AG04449 (cell line): ENCODE measurements at regions not wholly inside any gene's neighbourhood (a gene's known extent, or its start where the extent isn't known, plus 50 kb on each side); places are given as distances from the start of the nearest gene placed in this dataset.

ENCODE experiments used
- CTCF ChIA-PET: fragments of 350-600 bp; formaldehyde crosslinking; extraction: SDS; loops from one replicate; lab custom pipeline; 2021; ENCODE audit warnings: antibody characterized with exemption; lab: Yijun Ruan, JAX
- POLR2A ChIA-PET: fragments of 400-600, 350-600 bp; formaldehyde crosslinking; extraction: SDS; loops from one replicate; lab custom pipeline; 2020; ENCODE audit warnings: antibody characterized with exemption, inconsistent platforms; lab: Yijun Ruan, JAX
- DNase-seq: peaks from one replicate; pipeline ENCODE4 v3.0.0-alpha.2; 2010; ENCODE audit warnings: low read depth, low spot score
- H3K4me3 ChIP-seq: 2 replicates; pipeline ENCODE4 v1.5.1; 2011; ENCODE audit warnings: low read depth, mild to moderate bottlenecking, control low read depth, low read length
- TF ChIP-seq, protein P1 (sequence below): IDR thresholded peaks from one replicate; pipeline ENCODE4 v1.5.1; 2011; ENCODE audit warnings: mild to moderate bottlenecking, moderate library complexity, low read length, control low read depth, inconsistent platforms; ENCODE audit not compliant: insufficient read depth; ENCODE audit errors: missing control alignments

DNA sequence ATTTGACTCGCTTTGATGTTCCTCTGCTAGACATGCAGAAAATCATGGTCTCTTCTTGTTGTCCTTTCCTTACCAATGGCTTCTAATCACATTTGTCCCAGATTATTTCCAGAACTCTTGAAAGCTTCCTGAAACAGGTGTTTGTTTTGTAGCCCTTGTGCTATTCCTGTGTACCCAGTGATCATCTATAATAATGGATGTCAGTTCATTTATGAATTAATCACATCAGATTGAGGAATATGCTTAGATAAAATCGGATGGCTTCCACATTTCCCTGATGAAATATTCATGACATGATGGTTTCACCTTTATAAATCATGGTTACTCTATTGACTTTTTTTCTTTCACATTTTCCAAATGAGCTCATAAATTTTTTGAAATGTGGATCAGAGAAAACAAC is 359.0 kb upstream of the DMAC1 start:
- TF ChIP-seq, protein P1, sequence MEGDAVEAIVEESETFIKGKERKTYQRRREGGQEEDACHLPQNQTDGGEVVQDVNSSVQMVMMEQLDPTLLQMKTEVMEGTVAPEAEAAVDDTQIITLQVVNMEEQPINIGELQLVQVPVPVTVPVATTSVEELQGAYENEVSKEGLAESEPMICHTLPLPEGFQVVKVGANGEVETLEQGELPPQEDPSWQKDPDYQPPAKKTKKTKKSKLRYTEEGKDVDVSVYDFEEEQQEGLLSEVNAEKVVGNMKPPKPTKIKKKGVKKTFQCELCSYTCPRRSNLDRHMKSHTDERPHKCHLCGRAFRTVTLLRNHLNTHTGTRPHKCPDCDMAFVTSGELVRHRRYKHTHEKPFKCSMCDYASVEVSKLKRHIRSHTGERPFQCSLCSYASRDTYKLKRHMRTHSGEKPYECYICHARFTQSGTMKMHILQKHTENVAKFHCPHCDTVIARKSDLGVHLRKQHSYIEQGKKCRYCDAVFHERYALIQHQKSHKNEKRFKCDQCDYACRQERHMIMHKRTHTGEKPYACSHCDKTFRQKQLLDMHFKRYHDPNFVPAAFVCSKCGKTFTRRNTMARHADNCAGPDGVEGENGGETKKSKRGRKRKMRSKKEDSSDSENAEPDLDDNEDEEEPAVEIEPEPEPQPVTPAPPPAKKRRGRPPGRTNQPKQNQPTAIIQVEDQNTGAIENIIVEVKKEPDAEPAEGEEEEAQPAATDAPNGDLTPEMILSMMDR: no peak
- ChIA-PET CTCF (no interaction called here), POLR2A (no interaction called here)
- no peak overlapping the region for H3K4me3 ChIP-seq
- no peak for DNase-seq

DNA sequence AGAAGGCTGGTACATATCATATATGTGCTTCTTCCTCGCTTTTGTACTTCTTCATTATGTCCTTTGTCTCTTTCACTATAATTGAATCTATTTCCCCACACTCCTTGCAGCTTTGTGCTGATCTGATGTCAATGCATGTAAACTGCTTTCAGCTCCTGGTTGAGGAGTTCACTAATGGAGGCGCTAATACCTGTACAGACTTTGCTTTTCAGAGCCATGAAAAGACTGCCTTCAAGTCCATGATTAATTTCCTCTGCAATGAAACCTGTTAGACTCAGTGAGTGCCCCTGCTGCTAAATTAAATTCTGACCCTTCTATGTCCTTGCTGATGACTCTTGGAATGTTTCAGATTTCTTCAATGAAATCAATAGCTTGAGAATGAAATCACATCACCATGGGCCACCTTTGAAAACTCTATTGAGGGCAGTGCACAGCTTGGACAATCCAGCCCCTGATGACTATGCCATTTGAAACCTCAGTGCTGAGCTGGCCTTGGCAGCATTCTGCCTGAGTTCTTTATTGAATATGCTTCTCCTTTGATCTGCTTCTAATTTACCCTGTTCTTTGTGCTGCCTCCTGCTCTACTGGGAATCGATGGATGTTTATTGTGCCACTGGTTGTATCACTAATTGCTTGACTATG is 358.2 kb upstream of the DMAC1 start:
- ChIA-PET POLR2A (no interaction called here), CTCF (no interaction called here)
- TF ChIP-seq, protein P1: no peak
- no peak overlapping the region for H3K4me3 ChIP-seq
- no peak for DNase-seq

DNA sequence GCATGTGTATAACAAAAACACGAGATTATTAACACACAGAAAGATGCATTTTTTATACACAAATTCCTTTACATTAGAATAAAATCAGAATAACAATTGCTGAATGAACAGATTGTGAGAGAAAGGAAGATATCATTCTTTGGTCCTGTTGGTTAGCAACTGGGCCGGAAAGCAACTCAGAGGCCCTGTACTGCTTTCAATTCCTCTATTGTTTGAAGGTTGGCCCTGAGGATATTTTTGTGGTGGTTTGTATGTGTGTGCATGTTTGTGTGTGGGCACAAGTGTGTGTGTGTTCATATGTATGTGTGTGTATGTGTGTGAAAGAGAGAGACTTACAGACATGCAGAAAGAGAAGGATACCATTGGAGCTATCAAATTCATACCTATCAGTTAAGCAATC is 356.8 kb upstream of the DMAC1 start:
- DNase-seq: no peak
- TF ChIP-seq, protein P1: no peak
- CTCF ChIA-PET: no interaction called here
- POLR2A ChIA-PET: no interaction called here
- no peak overlapping the region for H3K4me3 ChIP-seq

DNA sequence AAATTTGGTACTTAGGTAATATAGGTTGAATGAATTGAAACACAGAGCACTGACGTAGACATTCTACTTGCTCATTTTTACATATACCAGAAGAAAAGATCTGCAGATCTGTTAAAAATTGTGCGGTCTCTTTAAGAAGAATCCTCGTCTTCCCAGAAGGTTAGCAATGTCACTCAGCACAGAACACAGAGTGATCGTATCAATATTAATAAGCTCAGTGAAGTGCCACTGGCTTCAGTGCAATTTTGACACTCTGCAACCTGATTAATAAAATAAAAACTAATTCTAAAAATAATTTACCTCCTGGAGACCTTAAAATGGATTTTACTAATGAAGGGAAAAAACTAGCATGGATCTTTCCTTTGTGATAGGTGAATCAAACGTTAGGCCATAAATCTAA is 356.1 kb upstream of the DMAC1 start:
- ChIA-PET POLR2A (no interaction called here), CTCF (no interaction called here)
- DNase-seq: no peak
- TF ChIP-seq, protein P1: no peak
- H3K4me3 ChIP-seq: no peak overlapping the region

DNA sequence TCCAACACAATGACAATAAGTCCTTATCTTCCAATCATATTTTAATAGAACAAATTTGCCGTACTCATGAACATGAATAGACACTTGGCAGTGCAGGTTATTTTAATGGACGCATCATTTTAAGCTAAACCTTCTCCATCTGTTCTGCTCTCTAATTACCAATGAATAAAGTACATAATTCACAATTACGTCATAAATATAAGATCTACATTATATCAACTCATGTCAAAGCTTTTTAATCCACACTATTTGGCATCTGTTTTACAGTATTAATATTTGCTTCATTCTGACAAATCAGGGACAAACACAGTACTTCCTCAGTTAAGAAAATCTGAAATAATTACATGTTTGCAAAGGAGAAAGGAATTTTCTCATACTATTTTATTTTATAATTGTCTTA is 344.1 kb upstream of the DMAC1 start:
- no peak overlapping the region for H3K4me3 ChIP-seq
- DNase-seq: no peak
- ChIA-PET POLR2A (no interaction called here), CTCF (no interaction called here)
- TF ChIP-seq, protein P1: no peak

DNA sequence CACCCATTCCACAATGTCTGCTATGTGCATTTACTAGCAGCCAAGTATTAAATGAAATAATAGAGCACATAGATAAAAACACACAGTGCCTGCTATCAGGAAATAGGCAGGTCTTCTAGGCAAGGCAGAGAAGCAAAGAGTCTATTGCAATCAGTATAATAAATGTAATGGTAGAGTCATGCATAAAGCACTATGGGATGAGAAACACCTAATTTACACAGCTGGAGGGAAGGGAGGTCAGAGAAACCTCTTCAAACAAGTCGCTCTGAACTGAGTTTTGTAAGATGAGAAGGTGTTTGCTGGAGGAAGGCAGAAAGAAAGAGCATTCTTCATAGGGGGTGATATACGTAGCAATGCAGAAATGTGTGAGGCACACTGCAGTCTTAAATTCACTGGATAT is 341.0 kb upstream of the DMAC1 start:
- TF ChIP-seq, protein P1: no peak
- ChIA-PET POLR2A (no interaction called here), CTCF (no interaction called here)
- H3K4me3 ChIP-seq: no peak overlapping the region
- DNase-seq: no peak
